Smooth muscle cell (in vitro differentiated cells): ENCODE measurements at regions not wholly inside any gene's neighbourhood (a gene's known extent, or its start where the extent isn't known, plus 50 kb on each side); places are given as distances from the start of the nearest gene placed in this dataset.

Experiments used
- DNase-seq: peaks from one replicate; lab custom pipeline; 2025; ENCODE audit not compliant: unreplicated experiment; lab: John Stamatoyannopoulos, UW
- H2AFZ ChIP-seq: fragments of 200-600 bp; sonication (generic); 2 replicates; pipeline ENCODE4 v1.6.0; 2016; ENCODE audit warnings: antibody characterized with exemption, low read depth, mild to moderate bottlenecking
- H3F3A ChIP-seq: fragments of 200-600 bp; sonication (generic); 2 replicates; pipeline ENCODE4 v1.6.0; 2017; ENCODE audit warnings: antibody characterized with exemption, low read depth
- H3K27ac ChIP-seq: fragments of 200-600 bp; sonication (generic); 2 replicates; pipeline ENCODE4 v1.5.1; 2016; ENCODE audit warnings: low read depth, mild to moderate bottlenecking
- H3K27me3 ChIP-seq: fragments of 200-600 bp; sonication (generic); 2 replicates; pipeline ENCODE4 v1.6.1; 2016; ENCODE audit warnings: low read depth, mild to moderate bottlenecking
- H3K36me3 ChIP-seq: fragments of 200-600 bp; sonication (generic); 2 replicates; pipeline ENCODE4 v1.5.1; 2016; ENCODE audit warnings: low read depth
- H3K4me1 ChIP-seq: fragments of 200-600 bp; sonication (generic); 2 replicates; pipeline ENCODE4 v1.5.1; 2016; ENCODE audit warnings: low read depth
- H3K4me2 ChIP-seq: fragments of 200-600 bp; sonication (generic); 2 replicates; pipeline ENCODE4 v1.6.0; 2016; ENCODE audit warnings: mild to moderate bottlenecking
- H3K4me3 ChIP-seq: fragments of 200-600 bp; sonication (generic); 2 replicates; pipeline ENCODE4 v1.5.1; 2016; ENCODE audit warnings: mild to moderate bottlenecking
- H3K79me2 ChIP-seq: fragments of 200-600 bp; sonication (generic); 2 replicates; pipeline ENCODE4 v1.6.0; 2016; ENCODE audit warnings: low read depth, mild to moderate bottlenecking
- H3K9ac ChIP-seq: fragments of 200-600 bp; sonication (generic); 2 replicates; pipeline ENCODE4 v1.6.0; 2016; ENCODE audit warnings: low read depth
- H3K9me3 ChIP-seq: fragments of 200-600 bp; sonication (generic); replicated peaks from 2 replicates; pipeline ENCODE4 v1.5.1; 2016; ENCODE audit warnings: low read depth
- H4K20me1 ChIP-seq: fragments of 200-600 bp; sonication (generic); 2 replicates; pipeline ENCODE4 v1.6.0; 2016; ENCODE audit warnings: low read depth
- CTCF ChIP-seq: fragments of 200-600 bp; sonication (generic); IDR thresholded peaks from 2 replicates; pipeline ENCODE4 v1.5.1; 2017; ENCODE audit warnings: borderline replicate concordance, mild to moderate bottlenecking, antibody characterized with exemption; ENCODE audit not compliant: insufficient read depth, poor library complexity, severe bottlenecking
- WGBS: methylation state at CpG from one replicate; pipeline ENCODE4 v1.1.7; 2016; ENCODE audit warnings: low lambda C conversion rate; 5-methylcytosine and 5-hydroxymethylcytosine counted together

- H3K9ac ChIP-seq, result no peak overlapping the region
- H2AFZ ChIP-seq, result no peak overlapping the region
- no peak for DNase-seq
- H3K27ac ChIP-seq, result no peak overlapping the region
- H3K27me3 ChIP-seq, result no peaks in the 10 kb centered on the region
- H3K4me1 ChIP-seq, result no peaks in the 10 kb centered on the region
- H3K4me3 ChIP-seq, result no peak overlapping the region
- H3K4me2 ChIP-seq, result no peak overlapping the region
- H3K36me3 ChIP-seq, result no peaks in the 10 kb centered on the region
- no peaks in the 10 kb centered on the region for H3K79me2 ChIP-seq
- no peaks in the 10 kb centered on the region for H3K9me3 ChIP-seq
- no peaks in the 10 kb centered on the region for H4K20me1 ChIP-seq
- no peaks in the 10 kb centered on the region for H3F3A ChIP-seq
- WGBS, result 86% methylated on average over 5 of the region's 5 CpGs
- TF ChIP-seq CTCF, result no peak
Measured at GRCh38 chr2:4190548-4190947, 487.2 kb downstream of the DCDC2C start.

- TF ChIP-seq CTCF, result no peak
- H3K4me2 ChIP-seq, result no peak overlapping the region
- no peaks in the 10 kb centered on the region for H3K4me1 ChIP-seq
- no peak for DNase-seq
- H2AFZ ChIP-seq, result no peak overlapping the region
- no peak overlapping the region for H3K4me3 ChIP-seq
- H3K36me3 ChIP-seq, result no peaks in the 10 kb centered on the region
- no peaks in the 10 kb centered on the region for H3K9me3 ChIP-seq
- no peak overlapping the region for H3K27ac ChIP-seq
- WGBS, result 89% methylated on average over 2 of the region's 2 CpGs
- H3K27me3 ChIP-seq, result no peaks in the 10 kb centered on the region
- H3F3A ChIP-seq, result no peaks in the 10 kb centered on the region
- H4K20me1 ChIP-seq, result no peaks in the 10 kb centered on the region
- H3K9ac ChIP-seq, result no peak overlapping the region
- no peaks in the 10 kb centered on the region for H3K79me2 ChIP-seq
Measured at GRCh38 chr2:4192119-4192518, 488.7 kb downstream of the DCDC2C start.

GRCh38 chr2:4214444-4215205 is 511.2 kb downstream of the DCDC2C start:
- H3F3A ChIP-seq, result no peaks in the 10 kb centered on the region
- no peaks in the 10 kb centered on the region for H3K9me3 ChIP-seq
- no peak overlapping the region for H3K4me3 ChIP-seq
- no peak overlapping the region for H3K4me2 ChIP-seq
- no peak for TF ChIP-seq CTCF
- H3K79me2 ChIP-seq, result no peaks in the 10 kb centered on the region
- H3K4me1 ChIP-seq, result peaks cover 13% of the 10 kb centered on the region
- DNase-seq, result no peak
- no peaks in the 10 kb centered on the region for H3K36me3 ChIP-seq
- H3K9ac ChIP-seq, result no peak overlapping the region
- no peaks in the 10 kb centered on the region for H4K20me1 ChIP-seq
- WGBS, result 82% methylated on average over 10 of the region's 10 CpGs
- no peaks in the 10 kb centered on the region for H3K27me3 ChIP-seq
- no peak overlapping the region for H3K27ac ChIP-seq
- H2AFZ ChIP-seq, result no peak overlapping the region

GRCh38 chr2:4217737-4218136 is 514.4 kb downstream of the DCDC2C start:
- H2AFZ ChIP-seq, result no peak overlapping the region
- 86% methylated on average over 1 of the region's 1 CpG for WGBS
- H3K4me1 ChIP-seq, result peaks cover 13% of the 10 kb centered on the region
- DNase-seq, result no peak
- no peaks in the 10 kb centered on the region for H3F3A ChIP-seq
- H3K27ac ChIP-seq, result no peak overlapping the region
- H3K4me3 ChIP-seq, result no peak overlapping the region
- H4K20me1 ChIP-seq, result no peaks in the 10 kb centered on the region
- H3K9ac ChIP-seq, result no peak overlapping the region
- no peak overlapping the region for H3K4me2 ChIP-seq
- no peaks in the 10 kb centered on the region for H3K9me3 ChIP-seq
- no peak for TF ChIP-seq CTCF
- no peaks in the 10 kb centered on the region for H3K79me2 ChIP-seq
- H3K36me3 ChIP-seq, result no peaks in the 10 kb centered on the region
- H3K27me3 ChIP-seq, result no peaks in the 10 kb centered on the region
